Gastrocnemius medialis (tissue), 4 donors: ENCODE measurements at regions not wholly inside any gene's neighbourhood (a gene's known extent, or its start where the extent isn't known, plus 50 kb on each side); places are given as distances from the start of the nearest gene placed in this dataset.

ENCODE experiments used
- CTCF ChIP-seq, 5 experiments: fragments of 450-650 bp in 3 of 5; fragments of 200-600 bp in 2 of 5; sonication (generic) in 2 of 5; IDR thresholded peaks in 4 of 5; conservative IDR thresholded peaks in 1 of 5; 1 replicate in 4 of 5; 2 replicates in 1 of 5; pipeline ENCODE4 v1.5.1; 2016 to 2019; ENCODE audit warnings: antibody characterized with exemption in 5 of 5, mild to moderate bottlenecking in 3 of 5, moderate library complexity in 3 of 5
- POLR2A ChIP-seq, 2 donors: fragments of 450-650 bp; IDR thresholded peaks; one replicate each; pipeline ENCODE4 v1.6.1; 2017; ENCODE audit warnings: antibody characterized with exemption in 2 of 2, mild to moderate bottlenecking in 2 of 2, moderate library complexity in 2 of 2

- TF ChIP-seq CTCF (IDR thresholded peaks at IDR 0.05 in 4 of 5, conservative IDR thresholded peaks at IDR 0.05 in 1 of 5) (no peak), POLR2A (IDR thresholded peaks at IDR 0.05) (no peak)
These were observed 182.0 kb downstream of the LURAP1L start for GRCh38 chr9:12956805-12957204.
